ENCODE measurements at regions not wholly inside any gene's neighbourhood (a gene's known extent, or its start where the extent isn't known, plus 50 kb on each side); places are given as distances from the start of the nearest gene placed in this dataset.

DNA sequence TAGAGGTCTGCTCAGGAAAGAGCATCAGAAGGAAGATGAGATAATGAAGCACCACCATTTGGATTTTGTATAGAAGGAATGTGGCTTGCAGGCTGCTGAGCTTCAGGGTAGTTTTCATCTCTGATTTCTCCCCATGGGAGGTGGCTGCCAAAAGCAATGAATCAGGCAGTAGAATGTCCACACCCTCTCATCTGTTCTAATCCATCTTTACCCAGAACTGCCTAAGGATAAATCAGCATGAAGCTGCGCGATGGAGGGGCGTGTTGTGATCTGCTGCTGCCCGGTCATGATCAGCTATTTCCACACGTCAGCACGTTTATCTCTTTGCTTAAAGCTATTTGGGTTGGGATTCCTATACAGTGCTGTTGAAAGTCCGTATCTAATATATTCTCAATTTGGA, 295.4 kb downstream of the FOXA2 start:
- TF ChIP-seq, protein P1, sequence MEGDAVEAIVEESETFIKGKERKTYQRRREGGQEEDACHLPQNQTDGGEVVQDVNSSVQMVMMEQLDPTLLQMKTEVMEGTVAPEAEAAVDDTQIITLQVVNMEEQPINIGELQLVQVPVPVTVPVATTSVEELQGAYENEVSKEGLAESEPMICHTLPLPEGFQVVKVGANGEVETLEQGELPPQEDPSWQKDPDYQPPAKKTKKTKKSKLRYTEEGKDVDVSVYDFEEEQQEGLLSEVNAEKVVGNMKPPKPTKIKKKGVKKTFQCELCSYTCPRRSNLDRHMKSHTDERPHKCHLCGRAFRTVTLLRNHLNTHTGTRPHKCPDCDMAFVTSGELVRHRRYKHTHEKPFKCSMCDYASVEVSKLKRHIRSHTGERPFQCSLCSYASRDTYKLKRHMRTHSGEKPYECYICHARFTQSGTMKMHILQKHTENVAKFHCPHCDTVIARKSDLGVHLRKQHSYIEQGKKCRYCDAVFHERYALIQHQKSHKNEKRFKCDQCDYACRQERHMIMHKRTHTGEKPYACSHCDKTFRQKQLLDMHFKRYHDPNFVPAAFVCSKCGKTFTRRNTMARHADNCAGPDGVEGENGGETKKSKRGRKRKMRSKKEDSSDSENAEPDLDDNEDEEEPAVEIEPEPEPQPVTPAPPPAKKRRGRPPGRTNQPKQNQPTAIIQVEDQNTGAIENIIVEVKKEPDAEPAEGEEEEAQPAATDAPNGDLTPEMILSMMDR (IDR thresholded peaks at IDR 0.05): no peak
- TF ChIP-seq POLR2AphosphoS5 (IDR thresholded peaks at IDR 0.05; ENCODE audit: insufficient read depth in 1 of 2, low read depth in 1 of 2): peak in 1 of 2 donors; percentile 53

All from vagina (tissue), 2 donors.